Trophoblast cell (in vitro differentiated cells and primary cell): ENCODE measurements at regions not wholly inside any gene's neighbourhood (a gene's known extent, or its start where the extent isn't known, plus 50 kb on each side); places are given as distances from the start of the nearest gene placed in this dataset.

Source experiments
- DNase-seq, 2 donors: peaks; one replicate each; pipeline ENCODE4 v3.0.0-alpha.2; 2016
- H2AFZ ChIP-seq: 2 replicates; pipeline ENCODE4 v1.6.1; 2013; ENCODE audit warnings: low read length, moderate library complexity, mild to moderate bottlenecking; ENCODE audit not compliant: insufficient read depth, poor library complexity
- H2AK5ac ChIP-seq: 2 replicates; pipeline ENCODE4 v1.6.1; 2013; ENCODE audit warnings: mild to moderate bottlenecking, low read length
- H2BK120ac ChIP-seq: 2 replicates; pipeline ENCODE4 v1.6.1; 2013; ENCODE audit warnings: low read length, mild to moderate bottlenecking, moderate library complexity; ENCODE audit not compliant: insufficient read depth, poor library complexity
- H2BK12ac ChIP-seq: 2 replicates; pipeline ENCODE4 v1.6.1; 2013; ENCODE audit warnings: mild to moderate bottlenecking, low read length, moderate library complexity
- H2BK5ac ChIP-seq: 2 replicates; pipeline ENCODE4 v1.6.1; 2013; ENCODE audit warnings: low read length, low read depth, moderate library complexity, mild to moderate bottlenecking; ENCODE audit not compliant: poor library complexity
- H3K14ac ChIP-seq: 2 replicates; pipeline ENCODE4 v1.6.1; 2013; ENCODE audit warnings: mild to moderate bottlenecking, low read length
- H3K18ac ChIP-seq: 2 replicates; pipeline ENCODE4 v1.6.1; 2013; ENCODE audit warnings: mild to moderate bottlenecking, low read length
- H3K23ac ChIP-seq: 2 replicates; pipeline ENCODE4 v1.6.1; 2013; ENCODE audit warnings: low read length
- H3K27ac ChIP-seq: 2 replicates; pipeline ENCODE4 v1.5.1; 2013; ENCODE audit warnings: low read depth, mild to moderate bottlenecking, inconsistent platforms, low read length, moderate library complexity
- H3K27me3 ChIP-seq: 2 replicates; pipeline ENCODE4 v1.6.1; 2013; ENCODE audit warnings: inconsistent platforms, mild to moderate bottlenecking, low read length, moderate library complexity; ENCODE audit not compliant: insufficient read depth
- H3K36me3 ChIP-seq, 2 experiments: 1 replicate in 1 of 2; 2 replicates in 1 of 2; pipeline ENCODE4 v1.6.1; 2013; ENCODE audit warnings: low read length in 2 of 2, mild to moderate bottlenecking in 2 of 2, moderate library complexity in 1 of 2; ENCODE audit not compliant: insufficient read depth in 2 of 2, control insufficient read depth in 1 of 2
- H3K4ac ChIP-seq: 2 replicates; pipeline ENCODE4 v1.6.1; 2013; ENCODE audit warnings: low read depth, mild to moderate bottlenecking, low read length, moderate library complexity
- H3K4me1 ChIP-seq, 2 experiments: 1 replicate in 1 of 2; 2 replicates in 1 of 2; pipeline ENCODE4 v1.6.1; 2013; ENCODE audit warnings: low read length in 2 of 2, mild to moderate bottlenecking in 2 of 2, moderate library complexity in 1 of 2; ENCODE audit not compliant: insufficient read depth in 2 of 2, control insufficient read depth in 1 of 2
- H3K4me2 ChIP-seq: 2 replicates; pipeline ENCODE4 v1.6.1; 2013; ENCODE audit warnings: inconsistent platforms, mild to moderate bottlenecking, low read length, moderate library complexity
- H3K4me3 ChIP-seq: 2 replicates; pipeline ENCODE4 v1.5.1; 2013; ENCODE audit warnings: mild to moderate bottlenecking, low read depth, low read length, inconsistent platforms
- H3K79me1 ChIP-seq: one replicate; pipeline ENCODE4 v1.6.1; 2013; ENCODE audit warnings: low read length
- H3K79me2 ChIP-seq: 2 replicates; pipeline ENCODE4 v1.6.1; 2013; ENCODE audit warnings: low read length, mild to moderate bottlenecking; ENCODE audit not compliant: control insufficient read depth, insufficient read depth, poor library complexity
- H3K9ac ChIP-seq: 2 replicates; pipeline ENCODE4 v1.6.1; 2013; ENCODE audit warnings: mild to moderate bottlenecking, low read length
- H3K9me3 ChIP-seq: 2 replicates; pipeline ENCODE4 v1.6.1; 2013; ENCODE audit warnings: low read depth, mild to moderate bottlenecking, control low read depth, inconsistent platforms, low read length; ENCODE audit not compliant: insufficient read depth
- H4K12ac ChIP-seq: 2 replicates; pipeline ENCODE4 v1.6.1; 2013; ENCODE audit warnings: low read depth, mild to moderate bottlenecking, low read length, moderate library complexity
- H4K8ac ChIP-seq: 2 replicates; pipeline ENCODE4 v1.6.1; 2013; ENCODE audit warnings: low read depth, mild to moderate bottlenecking, low read length, moderate library complexity
- H4K91ac ChIP-seq: one replicate; pipeline ENCODE4 v1.6.1; 2013; ENCODE audit warnings: low read depth, mild to moderate bottlenecking, low read length, moderate library complexity
- WGBS: extraction: QIAGEN DNeasy Blood & Tissue Kit; methylation state at CpG from one replicate; pipeline ENCODE4 v1.1.7; 2013; ENCODE audit warnings: missing lambda C conversion rate; ENCODE audit not compliant: insufficient read length, insufficient coverage; ENCODE audit errors: extremely low coverage; 5-methylcytosine and 5-hydroxymethylcytosine counted together

DNA sequence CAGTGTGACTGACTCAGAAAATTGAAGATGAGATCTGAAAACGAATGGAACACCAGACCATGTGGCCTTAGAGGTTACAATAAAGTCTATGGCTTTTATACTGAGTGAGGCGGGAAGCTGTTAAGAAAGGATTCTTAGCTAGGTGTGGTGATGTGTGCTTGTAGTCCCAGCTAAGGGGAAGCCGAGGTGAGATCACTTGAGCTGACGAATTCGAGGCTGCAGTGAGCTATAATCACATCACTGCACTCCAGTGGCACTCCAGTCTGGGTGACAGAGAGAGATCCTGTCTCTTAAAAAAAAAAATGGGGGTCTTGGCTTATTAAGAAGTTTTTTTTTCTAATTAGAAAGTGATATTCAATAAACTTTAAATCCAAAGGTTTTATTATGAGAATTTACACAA is 678.6 kb downstream of the TMTC2 start:
- Histone ChIP-seq H4K91ac (no peak overlapping the region), H3K9me3 (no peaks in the 10 kb centered on the region), H3K36me3 (no peaks in the 10 kb centered on the region), H3K4ac (no peak overlapping the region), H3K23ac (no peak overlapping the region), H2BK12ac (no peak overlapping the region), H3K4me2 (no peak overlapping the region), H2BK5ac (no peak overlapping the region), H3K27ac (no peak overlapping the region), H2AK5ac (no peak overlapping the region), H3K4me1 (no peaks in the 10 kb centered on the region), H4K8ac (no peak overlapping the region), H3K9ac (no peak overlapping the region), H2AFZ (no peak overlapping the region), H3K79me2 (no peaks in the 10 kb centered on the region), H3K27me3 (no peaks in the 10 kb centered on the region), H2BK120ac (no peak overlapping the region), H4K12ac (no peak overlapping the region), H3K14ac (no peak overlapping the region), H3K4me3 (no peak overlapping the region), H3K79me1 (no peaks in the 10 kb centered on the region), H3K18ac (no peak overlapping the region)
- DNase-seq = no peak
- no CpG with 5 or more reads among the region's 5 CpGs for WGBS

- H3K36me3 ChIP-seq = no peaks in the 10 kb centered on the region
- H2BK120ac ChIP-seq = no peak overlapping the region
- H3K14ac ChIP-seq = no peak overlapping the region
- H2AK5ac ChIP-seq = no peak overlapping the region
- H3K27ac ChIP-seq = no peak overlapping the region
- H4K12ac ChIP-seq = no peak overlapping the region
- H4K8ac ChIP-seq = no peak overlapping the region
- H3K27me3 ChIP-seq = no peaks in the 10 kb centered on the region
- H3K23ac ChIP-seq = no peak overlapping the region
- no peak overlapping the region for H3K4me3 ChIP-seq
- no peak overlapping the region for H3K4me2 ChIP-seq
- no peak overlapping the region for H2BK12ac ChIP-seq
- H3K9ac ChIP-seq = no peak overlapping the region
- no peak overlapping the region for H2BK5ac ChIP-seq
- no peaks in the 10 kb centered on the region for H3K4me1 ChIP-seq
- no peaks in the 10 kb centered on the region for H3K9me3 ChIP-seq
- no peak overlapping the region for H3K18ac ChIP-seq
- no CpG with 5 or more reads among the region's 2 CpGs for WGBS
- no peak for DNase-seq
- H3K79me2 ChIP-seq = no peaks in the 10 kb centered on the region
- H3K79me1 ChIP-seq = no peaks in the 10 kb centered on the region
- no peak overlapping the region for H4K91ac ChIP-seq
- no peak overlapping the region for H2AFZ ChIP-seq
- no peak overlapping the region for H3K4ac ChIP-seq
Measured at GRCh38 chr12:83361475-83361874, 674.8 kb downstream of the TMTC2 start.

DNA sequence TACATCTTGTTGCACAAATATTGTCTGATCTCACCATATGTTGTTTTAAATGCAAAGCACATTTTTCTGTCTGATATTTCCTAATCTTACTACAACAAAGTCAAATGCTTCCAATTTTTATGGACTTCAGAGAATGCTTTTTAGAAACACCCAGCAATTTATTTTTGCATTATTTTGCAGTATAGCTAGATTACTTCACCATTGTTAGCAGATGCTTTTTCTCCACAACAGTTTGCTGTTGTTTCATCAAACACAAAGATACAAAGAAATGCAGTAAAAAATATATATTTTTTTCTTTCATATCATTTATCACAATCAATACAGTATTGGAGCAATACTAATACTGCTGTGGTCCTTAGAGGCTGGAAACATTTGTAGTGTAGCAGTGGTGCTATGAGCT is 674.4 kb downstream of the TMTC2 start:
- Histone ChIP-seq H3K18ac (no peak overlapping the region), H3K4me2 (no peak overlapping the region), H2BK5ac (no peak overlapping the region), H3K9me3 (no peaks in the 10 kb centered on the region), H4K12ac (no peak overlapping the region), H3K36me3 (no peaks in the 10 kb centered on the region), H3K27me3 (no peaks in the 10 kb centered on the region), H3K4me3 (no peak overlapping the region), H2BK12ac (no peak overlapping the region), H3K79me1 (no peaks in the 10 kb centered on the region), H3K23ac (no peak overlapping the region), H4K8ac (no peak overlapping the region), H3K79me2 (no peaks in the 10 kb centered on the region), H2AFZ (no peak overlapping the region), H3K4me1 (no peaks in the 10 kb centered on the region), H2BK120ac (no peak overlapping the region), H4K91ac (no peak overlapping the region), H3K4ac (no peak overlapping the region), H3K9ac (no peak overlapping the region), H3K14ac (no peak overlapping the region), H3K27ac (no peak overlapping the region), H2AK5ac (no peak overlapping the region)
- no peak for DNase-seq

DNA sequence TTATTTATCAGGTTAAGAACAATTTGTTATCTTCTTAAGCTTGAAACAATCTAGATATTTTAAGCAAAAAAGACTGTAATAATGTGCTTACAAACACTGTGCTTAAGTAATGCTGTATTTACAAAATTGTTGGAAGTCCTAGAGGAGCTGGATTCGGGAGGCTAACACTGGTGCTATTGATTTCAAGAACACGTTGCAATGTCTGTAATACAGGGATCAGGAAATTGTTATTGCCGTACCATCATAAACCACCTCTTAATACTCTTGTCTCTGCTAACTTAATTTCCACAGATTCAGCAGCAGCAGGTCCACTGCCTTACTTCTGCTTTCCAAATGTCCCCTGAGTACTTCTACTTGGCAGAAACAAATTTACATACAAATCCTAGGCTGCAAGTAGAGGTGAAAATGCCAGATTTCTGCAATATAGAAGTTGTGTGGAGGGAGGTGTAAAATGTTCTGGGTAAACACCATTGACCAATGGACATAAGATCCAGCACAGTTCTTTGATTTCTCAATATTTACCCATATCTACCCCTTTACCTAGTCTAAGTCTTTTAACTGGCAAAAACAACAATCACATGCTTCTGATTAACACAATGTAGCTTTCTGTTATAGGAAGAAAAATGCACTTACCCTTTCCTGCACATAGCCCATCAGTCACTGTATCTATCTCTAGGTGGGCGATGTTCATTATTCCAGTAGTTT is 663.4 kb downstream of the TMTC2 start:
- WGBS = no CpG with 5 or more reads among the region's 4 CpGs
- no peak for DNase-seq
- Histone ChIP-seq H3K9ac (no peak overlapping the region), H3K36me3 (no peaks in the 10 kb centered on the region), H4K8ac (no peak overlapping the region), H3K9me3 (no peaks in the 10 kb centered on the region), H2BK5ac (no peak overlapping the region), H3K14ac (no peak overlapping the region), H4K91ac (no peak overlapping the region), H3K27ac (no peak overlapping the region), H3K4ac (no peak overlapping the region), H3K18ac (no peak overlapping the region), H2BK12ac (no peak overlapping the region), H3K4me3 (no peak overlapping the region), H3K79me2 (no peaks in the 10 kb centered on the region), H3K79me1 (no peaks in the 10 kb centered on the region), H3K27me3 (no peaks in the 10 kb centered on the region), H3K23ac (no peak overlapping the region), H3K4me2 (no peak overlapping the region), H2AK5ac (no peak overlapping the region), H2AFZ (no peak overlapping the region), H2BK120ac (no peak overlapping the region), H4K12ac (no peak overlapping the region), H3K4me1 (no peaks in the 10 kb centered on the region)
